Vagina (tissue), 2 donors: ENCODE measurements at regions not wholly inside any gene's neighbourhood (a gene's known extent, or its start where the extent isn't known, plus 50 kb on each side); places are given as distances from the start of the nearest gene placed in this dataset.

Source experiments
- DNase-seq, 2 donors: peaks; one replicate each; pipeline ENCODE4 v3.0.0-alpha.2; 2017; ENCODE audit errors: extremely low spot score in 2 of 2
- H3K27ac ChIP-seq: fragments of 200-600 bp; sonication (generic); one replicate; pipeline ENCODE4 v1.5.1; 2019
- H3K27me3 ChIP-seq: fragments of 200-600 bp; sonication (generic); one replicate; pipeline ENCODE4 v1.5.1; 2019
- H3K36me3 ChIP-seq, 2 donors: fragments of 200-600 bp; sonication (generic); one replicate each; pipeline ENCODE4 v1.5.1; 2017 to 2019
- H3K4me1 ChIP-seq: fragments of 200-600 bp; sonication (generic); one replicate; pipeline ENCODE4 v1.5.1; 2019
- H3K4me3 ChIP-seq, 2 donors: fragments of 200-600 bp; sonication (generic); 1 replicate in 1 of 2; 2 replicates in 1 of 2; pipeline ENCODE4 v1.5.1; 2016 to 2019
- H3K9me3 ChIP-seq: fragments of 200-600 bp; sonication (generic); one replicate; pipeline ENCODE4 v1.5.1; 2019
- POLR2A ChIP-seq, 2 donors: fragments of 450-650 bp; IDR thresholded peaks; one replicate each; pipeline ENCODE4 v1.6.1; 2017; ENCODE audit warnings: antibody characterized with exemption in 2 of 2, mild to moderate bottlenecking in 2 of 2, moderate library complexity in 2 of 2
- POLR2AphosphoS5 ChIP-seq, 2 donors: sonication (generic); formaldehyde crosslinking; IDR thresholded peaks; one replicate each; pipeline ENCODE4 v1.9.0; 2017; ENCODE audit warnings: antibody characterized with exemption in 2 of 2, mild to moderate bottlenecking in 2 of 2, low read depth in 1 of 2; ENCODE audit not compliant: insufficient read depth in 1 of 2
- intact Hi-C: fragments of 100-400 bp; cut with DNase I; formaldehyde crosslinking; loops from one replicate; pipeline ENCODE4 v1.15.1; 2023
- TF ChIP-seq, protein P1 (sequence below), 3 experiments: fragments of 450-650 bp in 2 of 3; fragments of 200-600 bp in 1 of 3; sonication (generic) in 1 of 3; IDR thresholded peaks; one replicate each; pipeline ENCODE4 v1.5.1; 2017 to 2019; ENCODE audit warnings: antibody characterized with exemption in 3 of 3, mild to moderate bottlenecking in 2 of 3, moderate library complexity in 2 of 3

DNA sequence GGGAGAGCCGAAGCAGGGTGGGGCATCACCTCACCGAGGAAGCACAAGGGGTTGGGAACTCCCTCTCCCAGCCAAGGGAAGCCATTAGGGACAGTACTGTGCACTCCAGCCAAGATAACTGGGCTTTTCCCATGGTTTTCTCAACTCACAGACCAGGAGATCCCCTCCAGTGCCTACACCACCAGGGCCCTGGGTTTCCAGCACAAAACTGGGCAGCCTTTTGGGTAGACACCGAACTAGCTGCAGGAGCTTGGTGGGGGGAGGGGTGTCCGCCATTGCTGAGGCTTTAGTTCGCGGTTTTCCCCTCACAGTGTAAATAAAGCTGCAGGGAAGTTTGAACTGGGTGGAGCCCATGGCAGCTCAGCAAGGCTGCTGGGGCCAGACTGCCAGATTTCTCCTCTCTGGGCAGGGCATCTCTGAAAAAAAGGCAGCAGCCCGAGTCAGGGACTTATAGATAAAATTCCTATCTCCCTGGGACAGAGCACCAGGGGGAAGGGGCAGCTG is 129.6 kb upstream of the LMCD1 start:
- H3K27me3 ChIP-seq: no peaks in the 10 kb centered on the region
- intact Hi-C loops: no loop called here
- no peaks in the 10 kb centered on the region for H3K4me1 ChIP-seq
- DNase-seq: no peak
- no peak overlapping the region for H3K27ac ChIP-seq
- TF ChIP-seq POLR2A (IDR thresholded peaks at IDR 0.05): no peak
- TF ChIP-seq, protein P1, sequence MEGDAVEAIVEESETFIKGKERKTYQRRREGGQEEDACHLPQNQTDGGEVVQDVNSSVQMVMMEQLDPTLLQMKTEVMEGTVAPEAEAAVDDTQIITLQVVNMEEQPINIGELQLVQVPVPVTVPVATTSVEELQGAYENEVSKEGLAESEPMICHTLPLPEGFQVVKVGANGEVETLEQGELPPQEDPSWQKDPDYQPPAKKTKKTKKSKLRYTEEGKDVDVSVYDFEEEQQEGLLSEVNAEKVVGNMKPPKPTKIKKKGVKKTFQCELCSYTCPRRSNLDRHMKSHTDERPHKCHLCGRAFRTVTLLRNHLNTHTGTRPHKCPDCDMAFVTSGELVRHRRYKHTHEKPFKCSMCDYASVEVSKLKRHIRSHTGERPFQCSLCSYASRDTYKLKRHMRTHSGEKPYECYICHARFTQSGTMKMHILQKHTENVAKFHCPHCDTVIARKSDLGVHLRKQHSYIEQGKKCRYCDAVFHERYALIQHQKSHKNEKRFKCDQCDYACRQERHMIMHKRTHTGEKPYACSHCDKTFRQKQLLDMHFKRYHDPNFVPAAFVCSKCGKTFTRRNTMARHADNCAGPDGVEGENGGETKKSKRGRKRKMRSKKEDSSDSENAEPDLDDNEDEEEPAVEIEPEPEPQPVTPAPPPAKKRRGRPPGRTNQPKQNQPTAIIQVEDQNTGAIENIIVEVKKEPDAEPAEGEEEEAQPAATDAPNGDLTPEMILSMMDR (IDR thresholded peaks at IDR 0.05): no peak
- no peak for TF ChIP-seq POLR2AphosphoS5 (IDR thresholded peaks at IDR 0.05; ENCODE audit: insufficient read depth in 1 of 2, low read depth in 1 of 2)
- no peaks in the 10 kb centered on the region for H3K36me3 ChIP-seq
- no peaks in the 10 kb centered on the region for H3K9me3 ChIP-seq
- no peak overlapping the region for H3K4me3 ChIP-seq

DNA sequence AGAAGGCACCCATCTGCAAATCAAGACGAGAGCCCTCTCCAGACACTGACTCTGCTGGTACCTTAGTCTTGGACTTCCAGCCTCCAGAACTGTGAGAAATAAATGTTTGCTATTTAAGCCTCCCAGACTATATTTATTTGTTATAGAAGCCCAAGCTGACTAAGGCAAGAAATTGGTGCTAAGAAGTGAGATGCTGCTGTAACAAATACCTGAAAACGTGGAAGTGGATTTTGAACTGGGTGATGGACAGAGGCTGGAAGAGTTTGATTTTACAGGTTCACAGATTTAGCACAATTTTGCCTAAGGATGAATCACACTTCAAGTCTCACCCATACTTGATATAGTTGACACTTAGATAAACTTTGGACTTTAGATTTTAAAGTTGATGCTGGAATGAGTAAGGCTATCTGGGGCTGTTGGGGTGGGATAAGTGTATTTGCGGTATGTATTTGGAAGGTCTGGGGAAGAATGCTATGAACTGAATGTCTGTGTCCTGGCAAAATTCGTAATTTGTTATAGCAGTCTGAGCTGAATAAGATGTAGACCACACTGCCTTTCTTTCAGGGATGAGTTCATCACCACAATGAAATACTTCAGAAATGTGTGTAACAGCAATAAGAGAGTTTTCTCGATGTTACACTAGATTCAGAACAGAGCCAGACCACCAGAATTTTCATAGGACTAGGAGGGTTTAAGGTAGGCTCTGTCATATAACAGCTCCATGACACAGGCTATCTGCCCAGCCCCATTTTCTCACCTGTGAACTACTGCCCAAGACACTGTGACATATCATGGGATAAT is 120.5 kb upstream of the LMCD1 start:
- Histone ChIP-seq H3K4me1 (no peaks in the 10 kb centered on the region), H3K36me3 (no peaks in the 10 kb centered on the region), H3K27ac (no peak overlapping the region), H3K9me3 (no peaks in the 10 kb centered on the region), H3K4me3 (no peak overlapping the region), H3K27me3 (no peaks in the 10 kb centered on the region)
- no peak for DNase-seq
- TF ChIP-seq, protein P1 (IDR thresholded peaks at IDR 0.05): no peak
- TF ChIP-seq POLR2A (IDR thresholded peaks at IDR 0.05): no peak
- TF ChIP-seq POLR2AphosphoS5 (IDR thresholded peaks at IDR 0.05; ENCODE audit: insufficient read depth in 1 of 2, low read depth in 1 of 2): no peak
- intact Hi-C loops: no loop called here

DNA sequence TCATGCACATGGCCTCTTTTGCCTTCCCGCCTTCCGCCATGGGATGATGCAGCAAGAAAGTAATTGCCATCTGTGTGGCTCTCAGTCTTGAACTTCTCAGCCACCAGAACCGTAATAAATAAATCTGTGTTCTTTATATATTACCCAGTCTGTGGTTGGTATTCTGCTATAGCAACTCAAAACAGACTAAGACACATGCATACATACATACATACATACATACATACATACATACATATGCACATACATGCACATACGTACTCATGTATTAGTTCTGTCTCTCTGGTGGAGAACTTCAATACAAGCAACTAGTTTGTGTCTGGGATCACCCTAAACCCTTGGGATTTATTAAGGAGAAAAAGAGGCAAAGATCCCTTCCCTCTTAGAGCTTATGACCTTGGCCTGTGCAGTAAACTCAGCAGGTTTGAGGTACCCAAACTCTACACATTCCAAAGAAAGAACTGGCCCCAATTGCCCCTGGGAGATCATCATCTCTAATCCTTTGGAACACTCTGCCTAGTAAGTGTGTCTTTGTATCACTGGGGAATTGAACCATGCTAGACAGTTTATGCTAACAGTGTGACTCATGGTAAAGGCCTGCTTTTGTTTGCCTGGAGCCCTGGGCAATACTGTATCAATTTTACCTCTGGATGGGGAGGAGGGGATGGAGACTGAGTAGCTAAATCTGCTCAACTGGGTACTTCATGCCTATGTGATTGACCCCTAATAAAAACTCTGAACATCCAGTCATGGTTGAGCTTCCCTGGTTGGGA is 115.6 kb upstream of the LMCD1 start:
- DNase-seq: no peak
- no peak for TF ChIP-seq POLR2A (IDR thresholded peaks at IDR 0.05)
- Histone ChIP-seq H3K4me3 (no peak overlapping the region), H3K27me3 (no peaks in the 10 kb centered on the region), H3K27ac (no peak overlapping the region), H3K9me3 (no peaks in the 10 kb centered on the region), H3K36me3 (no peaks in the 10 kb centered on the region), H3K4me1 (no peaks in the 10 kb centered on the region)
- intact Hi-C loops: no loop called here

DNA sequence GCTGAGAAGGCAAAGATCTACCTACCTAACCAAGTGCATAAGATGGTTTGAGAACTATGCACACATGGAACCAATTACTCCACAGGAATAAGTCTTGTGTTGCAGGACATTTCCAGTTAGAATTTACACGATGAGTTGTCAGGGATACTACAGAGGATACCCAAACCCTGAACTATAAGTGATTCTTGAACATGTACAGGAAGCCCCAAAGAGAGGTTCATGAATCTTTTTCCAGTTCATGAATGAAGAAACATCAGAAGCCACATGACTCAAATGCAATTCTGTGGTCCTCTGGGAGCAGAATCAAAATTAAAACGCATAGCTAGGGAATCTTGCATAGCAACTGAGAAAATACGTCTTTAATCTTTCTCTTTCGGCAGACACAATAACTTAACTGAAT is 114.1 kb upstream of the LMCD1 start:
- Histone ChIP-seq H3K9me3 (no peaks in the 10 kb centered on the region), H3K36me3 (no peaks in the 10 kb centered on the region), H3K27me3 (no peaks in the 10 kb centered on the region), H3K4me1 (no peaks in the 10 kb centered on the region), H3K4me3 (no peak overlapping the region), H3K27ac (no peak overlapping the region)
- intact Hi-C loops: no loop called here
- no peak for DNase-seq
- TF ChIP-seq, protein P1 (IDR thresholded peaks at IDR 0.05): no peak
- TF ChIP-seq POLR2A (IDR thresholded peaks at IDR 0.05): no peak
- TF ChIP-seq POLR2AphosphoS5 (IDR thresholded peaks at IDR 0.05; ENCODE audit: insufficient read depth in 1 of 2, low read depth in 1 of 2): no peak

DNA sequence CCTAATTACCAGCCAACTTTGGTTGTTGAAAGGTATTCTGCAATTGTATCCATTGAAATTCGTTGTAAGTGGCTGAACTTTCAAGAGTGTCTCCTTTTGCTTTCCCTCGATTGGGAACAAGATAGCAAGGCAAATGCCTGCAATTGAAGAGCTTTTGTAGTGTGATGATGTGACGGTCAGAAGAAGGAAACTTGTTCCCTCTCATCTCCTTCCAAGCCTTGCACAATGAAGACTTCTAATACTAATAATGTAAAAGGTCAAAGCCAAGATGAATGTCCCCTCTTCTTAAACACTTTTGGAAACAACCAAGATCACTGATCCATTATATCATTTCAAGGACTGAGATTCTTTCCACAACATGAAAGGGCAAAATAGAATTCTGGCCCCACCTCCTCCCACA is 101.9 kb upstream of the LMCD1 start:
- no peaks in the 10 kb centered on the region for H3K27me3 ChIP-seq
- no peaks in the 10 kb centered on the region for H3K9me3 ChIP-seq
- TF ChIP-seq, protein P1 (IDR thresholded peaks at IDR 0.05): no peak
- no peak for TF ChIP-seq POLR2A (IDR thresholded peaks at IDR 0.05)
- TF ChIP-seq POLR2AphosphoS5 (IDR thresholded peaks at IDR 0.05; ENCODE audit: insufficient read depth in 1 of 2, low read depth in 1 of 2): no peak
- H3K4me3 ChIP-seq: no peak overlapping the region
- no peak for DNase-seq
- no peaks in the 10 kb centered on the region for H3K4me1 ChIP-seq
- no peak overlapping the region for H3K27ac ChIP-seq
- H3K36me3 ChIP-seq: no peaks in the 10 kb centered on the region
- intact Hi-C loops: no loop called here
